Inflammatory macrophage treated with lipopolysaccharide for 1 hour (primary cell): ENCODE measurements at regions not wholly inside any gene's neighbourhood (a gene's known extent, or its start where the extent isn't known, plus 50 kb on each side); places are given as distances from the start of the nearest gene placed in this dataset.
"Not testable (repeated sequence)": the region's sequence is repeated elsewhere in the genome, so short reads cannot be mapped to it uniquely, and the experiment has no call there.

Source experiments
- DNase-seq, 2 donors: peaks; one replicate each; pipeline ENCODE4 v3.0.0-alpha.2; 2020 to 2022

GRCh38 chr4:45207241-45207863 is 481.0 kb upstream of the GNPDA2 start:
- DNase-seq, result not testable (repeated sequence)

- no peak for DNase-seq
These were observed 473.4 kb upstream of the GNPDA2 start for GRCh38 chr4:45199736-45200135.

GRCh38 chr4:45188501-45188900 is 462.1 kb upstream of the GNPDA2 start:
- DNase-seq, result no peak

GRCh38 chr4:45186249-45186648 is 459.9 kb upstream of the GNPDA2 start:
- no peak for DNase-seq

GRCh38 chr4:45183905-45184304 is 457.5 kb upstream of the GNPDA2 start:
- no peak for DNase-seq

GRCh38 chr4:45172636-45173035 is 446.3 kb upstream of the GNPDA2 start:
- no peak for DNase-seq

- DNase-seq, result no peak
These were observed 434.6 kb upstream of the GNPDA2 start for GRCh38 chr4:45160951-45161350.

- no peak for DNase-seq
These were observed 428.9 kb upstream of the GNPDA2 start for GRCh38 chr4:45155081-45155777.

- DNase-seq, result no peak
These were observed 421.5 kb upstream of the GNPDA2 start for GRCh38 chr4:45147866-45148265.

- no peak for DNase-seq
These were observed 404.7 kb upstream of the GNPDA2 start for GRCh38 chr4:45131020-45131419.

- DNase-seq, result no peak
These were observed 396.1 kb upstream of the GNPDA2 start for GRCh38 chr4:45122406-45122805.

- DNase-seq, result no peak
These were observed 395.1 kb upstream of the GNPDA2 start for GRCh38 chr4:45121426-45121975.

GRCh38 chr4:45120163-45120562 is 393.8 kb upstream of the GNPDA2 start:
- DNase-seq, result no peak

GRCh38 chr4:45119376-45119775 is 393.0 kb upstream of the GNPDA2 start:
- no peak for DNase-seq

GRCh38 chr4:45102716-45103115 is 376.4 kb upstream of the GNPDA2 start:
- DNase-seq, result no peak

- no peak for DNase-seq
These were observed 374.8 kb upstream of the GNPDA2 start for GRCh38 chr4:45100956-45101818.

GRCh38 chr4:45099471-45099870 is 373.1 kb upstream of the GNPDA2 start:
- DNase-seq, result no peak

- no peak for DNase-seq
These were observed 368.3 kb upstream of the GNPDA2 start for GRCh38 chr4:45094684-45095083.

GRCh38 chr4:45082101-45082500 is 355.7 kb upstream of the GNPDA2 start:
- no peak for DNase-seq

GRCh38 chr4:45079616-45080015 is 353.3 kb upstream of the GNPDA2 start:
- DNase-seq, result no peak

GRCh38 chr4:45078201-45078600 is 351.8 kb upstream of the GNPDA2 start:
- DNase-seq, result no peak

GRCh38 chr4:45072981-45073380 is 346.6 kb upstream of the GNPDA2 start:
- DNase-seq, result no peak

GRCh38 chr4:45064741-45065140 is 338.4 kb upstream of the GNPDA2 start:
- DNase-seq, result no peak

GRCh38 chr4:45063696-45064095 is 337.3 kb upstream of the GNPDA2 start:
- DNase-seq, result no peak
